ENCODE measurements at regions not wholly inside any gene's neighbourhood (a gene's known extent, or its start where the extent isn't known, plus 50 kb on each side); places are given as distances from the start of the nearest gene placed in this dataset.
"Not testable (repeated sequence)": the region's sequence is repeated elsewhere in the genome, so short reads cannot be mapped to it uniquely, and the experiment has no call there.

GRCh38 chr4:114323841-114324240 is 274.8 kb upstream of the UGT8 start:
- H3K9me3 Mint-ChIP-seq, result no peaks in the 10 kb centered on the region

GRCh38 chr4:114326358-114326757 is 272.2 kb upstream of the UGT8 start:
- intact Hi-C loops (cut with micrococcal nuclease), result no loop called here
- no peak for TF ChIP-seq CTCF (IDR thresholded peaks at IDR 0.05)
- Mint-ChIP-seq H3K36me3 (ENCODE audit: low read depth) (no peaks in the 10 kb centered on the region), H3K27me3 (no peaks in the 10 kb centered on the region), H3K4me1 (no peaks in the 10 kb centered on the region), H3K9me3 (no peaks in the 10 kb centered on the region), H3K27ac (no peak overlapping the region), H3K4me3 (no peak overlapping the region)
- DNase-seq (no peak), ATAC-seq (ENCODE audit: low read depth) (no peak)
- CTCF ChIA-PET, result no interaction called here
- POLR2A ChIA-PET, result no interaction called here

More at GRCh38 chr4:114323841-114324240, 274.8 kb upstream of the UGT8 start:
- CTCF ChIA-PET, result no interaction called here
- TF ChIP-seq CTCF (IDR thresholded peaks at IDR 0.05), result no peak
- Mint-ChIP-seq H3K27ac (no peak overlapping the region), H3K4me3 (no peak overlapping the region), H3K36me3 (ENCODE audit: low read depth) (no peaks in the 10 kb centered on the region), H3K4me1 (no peaks in the 10 kb centered on the region), H3K27me3 (no peaks in the 10 kb centered on the region)
- intact Hi-C loops (cut with micrococcal nuclease), result no loop called here
- DNase-seq (no peak), ATAC-seq (ENCODE audit: low read depth) (no peak)
- POLR2A ChIA-PET, result no interaction called here

- Mint-ChIP-seq H3K36me3 (ENCODE audit: low read depth) (no peaks in the 10 kb centered on the region), H3K4me3 (no peak overlapping the region)
- POLR2A ChIA-PET, result no interaction called here
These were observed 266.5 kb upstream of the UGT8 start for GRCh38 chr4:114332119-114332518.

GRCh38 chr4:114334363-114334762 is 264.2 kb upstream of the UGT8 start:
- H3K9me3 Mint-ChIP-seq; H3K36me3 Mint-ChIP-seq (ENCODE audit: low read depth); POLR2A ChIA-PET; H3K4me1 Mint-ChIP-seq; DNase-seq; H3K27ac Mint-ChIP-seq; ATAC-seq (ENCODE audit: low read depth); H3K4me3 Mint-ChIP-seq; H3K27me3 Mint-ChIP-seq; intact Hi-C loops (cut with micrococcal nuclease); CTCF ChIA-PET: not testable (repeated sequence)

More at GRCh38 chr4:114332119-114332518, 266.5 kb upstream of the UGT8 start:
- H3K9me3 Mint-ChIP-seq, result no peaks in the 10 kb centered on the region
- H3K4me1 Mint-ChIP-seq, result no peaks in the 10 kb centered on the region
- TF ChIP-seq CTCF (IDR thresholded peaks at IDR 0.05), result no peak
- intact Hi-C loops (cut with micrococcal nuclease), result no loop called here
- DNase-seq (no peak), ATAC-seq (ENCODE audit: low read depth) (no peak)
- CTCF ChIA-PET, result no interaction called here
- no peak overlapping the region for H3K27ac Mint-ChIP-seq
- no peaks in the 10 kb centered on the region for H3K27me3 Mint-ChIP-seq

- Mint-ChIP-seq H3K9me3 (no peaks in the 10 kb centered on the region), H3K27ac (no peak overlapping the region), H3K4me1 (no peaks in the 10 kb centered on the region), H3K36me3 (ENCODE audit: low read depth) (no peaks in the 10 kb centered on the region), H3K27me3 (peaks cover 2% of the 10 kb centered on the region), H3K4me3 (no peak overlapping the region)
- intact Hi-C loops (cut with micrococcal nuclease), result no loop called here
- TF ChIP-seq CTCF (IDR thresholded peaks at IDR 0.05), result no peak
- ChIA-PET POLR2A (no interaction called here), CTCF (no interaction called here)
- ATAC-seq (ENCODE audit: low read depth) (no peak), DNase-seq (no peak)
These were observed 263.7 kb upstream of the UGT8 start for GRCh38 chr4:114334884-114335330.

GRCh38 chr4:114335339-114335738 is 263.3 kb upstream of the UGT8 start:
- POLR2A ChIA-PET, result no interaction called here
- no peak for TF ChIP-seq CTCF (IDR thresholded peaks at IDR 0.05)
- ATAC-seq (ENCODE audit: low read depth) (no peak), DNase-seq (no peak)
- intact Hi-C loops (cut with micrococcal nuclease), result no loop called here
- H3K4me3 Mint-ChIP-seq, result no peak overlapping the region
- H3K27ac Mint-ChIP-seq, result no peak overlapping the region
- H3K27me3 Mint-ChIP-seq, result peaks cover 2% of the 10 kb centered on the region
- no peaks in the 10 kb centered on the region for H3K4me1 Mint-ChIP-seq
- CTCF ChIA-PET, result no interaction called here
- no peaks in the 10 kb centered on the region for H3K9me3 Mint-ChIP-seq
- no peaks in the 10 kb centered on the region for H3K36me3 Mint-ChIP-seq (ENCODE audit: low read depth)
